ENCODE measurements at regions not wholly inside any gene's neighbourhood (a gene's known extent, or its start where the extent isn't known, plus 50 kb on each side); places are given as distances from the start of the nearest gene placed in this dataset.

GRCh38 chr2:41535575-41535974 lies 512.2 kb upstream of the PKDCC start:
- no peak overlapping the region for H3K27ac ChIP-seq
- intact Hi-C loops (cut with DNase I): no loop called here
- H3K4me1 ChIP-seq: no peaks in the 10 kb centered on the region
- H3K27me3 ChIP-seq: no peaks in the 10 kb centered on the region
- no peaks in the 10 kb centered on the region for H3K36me3 ChIP-seq
- TF ChIP-seq CTCF (IDR thresholded peaks at IDR 0.05): no peak
- H3K9me3 ChIP-seq: no peaks in the 10 kb centered on the region
- no peak for DNase-seq (ENCODE audit: low spot score in 2 of 2)
- H3K4me3 ChIP-seq: no peak overlapping the region

- Histone ChIP-seq H3K9me3 (no peaks in the 10 kb centered on the region), H3K4me3 (no peak overlapping the region), H3K27me3 (no peaks in the 10 kb centered on the region), H3K4me1 (no peaks in the 10 kb centered on the region), H3K27ac (no peak overlapping the region), H3K36me3 (no peaks in the 10 kb centered on the region)
- DNase-seq (ENCODE audit: low spot score in 2 of 2): no peak
- no peak for TF ChIP-seq CTCF (IDR thresholded peaks at IDR 0.05)
- intact Hi-C loops (cut with DNase I): no loop called here
Measured at GRCh38 chr2:41540272-41540998, 507.4 kb upstream of the PKDCC start.

- no peaks in the 10 kb centered on the region for H3K36me3 ChIP-seq
- H3K27ac ChIP-seq: no peak overlapping the region
- H3K4me1 ChIP-seq: no peaks in the 10 kb centered on the region
- H3K9me3 ChIP-seq: no peaks in the 10 kb centered on the region
- no peak overlapping the region for H3K4me3 ChIP-seq
- H3K27me3 ChIP-seq: no peaks in the 10 kb centered on the region
- intact Hi-C loops (cut with DNase I): no loop called here
- no peak for TF ChIP-seq CTCF (IDR thresholded peaks at IDR 0.05)
- no peak for DNase-seq (ENCODE audit: low spot score in 2 of 2)
Measured at GRCh38 chr2:41543726-41544125, 504.1 kb upstream of the PKDCC start.

GRCh38 chr2:41544709-41545108 lies 503.1 kb upstream of the PKDCC start:
- no peaks in the 10 kb centered on the region for H3K36me3 ChIP-seq
- TF ChIP-seq CTCF (IDR thresholded peaks at IDR 0.05): no peak
- no peaks in the 10 kb centered on the region for H3K9me3 ChIP-seq
- no peaks in the 10 kb centered on the region for H3K27me3 ChIP-seq
- H3K4me3 ChIP-seq: no peak overlapping the region
- intact Hi-C loops (cut with DNase I): no loop called here
- no peak for DNase-seq (ENCODE audit: low spot score in 2 of 2)
- no peaks in the 10 kb centered on the region for H3K4me1 ChIP-seq
- no peak overlapping the region for H3K27ac ChIP-seq

- DNase-seq (ENCODE audit: low spot score in 2 of 2): no peak
- no peaks in the 10 kb centered on the region for H3K9me3 ChIP-seq
- intact Hi-C loops (cut with DNase I): no loop called here
- H3K4me1 ChIP-seq: no peaks in the 10 kb centered on the region
- no peak for TF ChIP-seq CTCF (IDR thresholded peaks at IDR 0.05)
- H3K27ac ChIP-seq: no peak overlapping the region
- no peak overlapping the region for H3K4me3 ChIP-seq
- no peaks in the 10 kb centered on the region for H3K27me3 ChIP-seq
- no peaks in the 10 kb centered on the region for H3K36me3 ChIP-seq
Measured at GRCh38 chr2:41546031-41546430, 501.8 kb upstream of the PKDCC start.

- Histone ChIP-seq H3K36me3 (no peaks in the 10 kb centered on the region), H3K27ac (no peak overlapping the region), H3K4me3 (no peak overlapping the region), H3K27me3 (no peaks in the 10 kb centered on the region), H3K4me1 (no peaks in the 10 kb centered on the region), H3K9me3 (no peaks in the 10 kb centered on the region)
- no peak for TF ChIP-seq CTCF (IDR thresholded peaks at IDR 0.05)
- intact Hi-C loops (cut with DNase I): no loop called here
- no peak for DNase-seq (ENCODE audit: low spot score in 2 of 2)
Measured at GRCh38 chr2:41568648-41569047, 479.2 kb upstream of the PKDCC start.

All from ascending aorta (tissue), 2 donors.